ENCODE measurements at regions not wholly inside any gene's neighbourhood (a gene's known extent, or its start where the extent isn't known, plus 50 kb on each side); places are given as distances from the start of the nearest gene placed in this dataset.

DNA sequence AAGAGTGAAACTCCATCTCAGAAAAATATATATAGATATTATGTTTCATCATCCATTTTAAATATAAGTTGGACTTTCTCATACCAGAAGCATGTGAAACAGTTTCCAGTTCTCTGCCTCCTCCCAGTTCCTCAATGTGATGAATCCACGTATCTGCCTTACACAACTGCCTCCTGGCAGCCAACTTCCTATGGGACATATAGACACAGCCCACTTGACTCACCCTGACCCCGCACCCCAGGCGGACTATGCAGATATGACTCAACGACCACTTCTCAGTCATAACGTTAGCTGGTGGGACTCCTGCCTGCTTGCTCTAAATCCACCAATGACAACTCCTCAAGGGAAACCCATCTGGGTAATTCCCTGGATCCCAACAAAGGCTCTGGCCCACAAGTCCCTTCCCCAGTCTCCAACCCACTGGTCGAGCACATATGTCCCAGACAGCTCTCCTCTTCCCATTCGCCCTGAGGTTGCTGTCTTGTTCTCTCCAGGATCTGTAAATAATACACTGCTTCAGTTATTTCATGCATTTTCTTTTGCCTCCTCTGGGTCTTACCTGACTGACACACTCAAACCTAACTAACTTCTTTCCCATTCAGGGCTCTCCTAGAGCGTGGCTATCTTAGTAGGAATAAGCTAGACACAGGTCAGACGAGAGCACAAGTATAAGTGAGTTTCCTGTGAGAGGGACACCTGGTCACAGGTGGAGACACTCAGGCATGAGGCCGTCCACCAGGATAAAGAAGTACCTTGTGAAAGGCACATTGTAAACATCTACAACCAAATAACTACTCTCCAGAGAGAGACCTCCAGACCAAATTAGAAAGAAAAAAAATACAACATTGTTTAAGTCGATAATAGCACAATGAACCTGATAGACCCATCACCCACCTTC lies 548.5 kb downstream of the CD83 start:
- no peak for DNase-seq (ENCODE audit: low read depth)
- TF ChIP-seq, protein P1, sequence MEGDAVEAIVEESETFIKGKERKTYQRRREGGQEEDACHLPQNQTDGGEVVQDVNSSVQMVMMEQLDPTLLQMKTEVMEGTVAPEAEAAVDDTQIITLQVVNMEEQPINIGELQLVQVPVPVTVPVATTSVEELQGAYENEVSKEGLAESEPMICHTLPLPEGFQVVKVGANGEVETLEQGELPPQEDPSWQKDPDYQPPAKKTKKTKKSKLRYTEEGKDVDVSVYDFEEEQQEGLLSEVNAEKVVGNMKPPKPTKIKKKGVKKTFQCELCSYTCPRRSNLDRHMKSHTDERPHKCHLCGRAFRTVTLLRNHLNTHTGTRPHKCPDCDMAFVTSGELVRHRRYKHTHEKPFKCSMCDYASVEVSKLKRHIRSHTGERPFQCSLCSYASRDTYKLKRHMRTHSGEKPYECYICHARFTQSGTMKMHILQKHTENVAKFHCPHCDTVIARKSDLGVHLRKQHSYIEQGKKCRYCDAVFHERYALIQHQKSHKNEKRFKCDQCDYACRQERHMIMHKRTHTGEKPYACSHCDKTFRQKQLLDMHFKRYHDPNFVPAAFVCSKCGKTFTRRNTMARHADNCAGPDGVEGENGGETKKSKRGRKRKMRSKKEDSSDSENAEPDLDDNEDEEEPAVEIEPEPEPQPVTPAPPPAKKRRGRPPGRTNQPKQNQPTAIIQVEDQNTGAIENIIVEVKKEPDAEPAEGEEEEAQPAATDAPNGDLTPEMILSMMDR (conservative IDR thresholded peaks at IDR 0.05; ENCODE audit: low read depth, low read length): no peak
- no peak overlapping the region for H3K4me3 ChIP-seq (ENCODE audit: low read depth, low read length)

DNA sequence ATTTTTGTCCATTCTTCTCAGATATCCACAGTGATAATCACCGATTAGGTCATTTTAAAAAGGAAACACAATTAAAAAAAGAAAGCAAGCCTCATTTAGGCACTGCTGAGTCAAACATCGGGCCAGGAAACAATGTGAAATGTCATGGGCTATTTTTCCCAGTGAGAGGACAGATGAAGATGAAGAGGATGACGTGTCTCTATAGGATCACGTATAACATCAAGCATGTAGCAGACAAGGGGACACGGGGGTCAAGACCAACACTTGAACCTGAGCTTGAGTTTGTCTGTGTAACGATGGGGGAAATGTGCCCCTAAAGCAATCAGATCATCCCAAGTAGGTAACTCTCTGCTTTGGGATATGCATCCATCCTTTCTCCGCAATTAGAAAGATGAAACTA lies 553.2 kb downstream of the CD83 start:
- no peak overlapping the region for H3K4me3 ChIP-seq (ENCODE audit: low read depth, low read length)
- TF ChIP-seq, protein P1 (conservative IDR thresholded peaks at IDR 0.05; ENCODE audit: low read depth, low read length): no peak
- DNase-seq (ENCODE audit: low read depth): no peak

DNA sequence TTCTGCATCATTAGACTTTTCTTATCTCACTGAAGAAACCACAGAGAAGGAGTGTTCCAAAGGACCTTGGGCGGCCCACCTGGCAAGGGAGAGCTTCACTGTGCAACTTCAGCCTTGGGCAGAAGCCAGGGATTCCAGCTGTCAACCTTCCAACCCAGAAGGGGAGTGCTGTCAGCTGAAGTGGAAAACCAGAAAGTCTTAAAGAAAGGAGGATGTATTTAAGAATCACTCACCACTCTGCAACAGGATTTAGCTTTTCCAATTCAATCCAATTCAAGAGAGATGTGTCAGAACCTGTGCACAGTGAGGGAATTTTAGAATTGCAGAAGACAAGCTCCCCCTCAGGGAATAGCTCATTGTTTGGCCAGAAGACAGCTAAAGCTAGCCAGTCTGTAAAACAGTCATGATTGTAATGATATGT lies 553.7 kb downstream of the CD83 start:
- DNase-seq (ENCODE audit: low read depth): peak; percentile 10
- TF ChIP-seq, protein P1 (conservative IDR thresholded peaks at IDR 0.05; ENCODE audit: low read depth, low read length): no peak

DNA sequence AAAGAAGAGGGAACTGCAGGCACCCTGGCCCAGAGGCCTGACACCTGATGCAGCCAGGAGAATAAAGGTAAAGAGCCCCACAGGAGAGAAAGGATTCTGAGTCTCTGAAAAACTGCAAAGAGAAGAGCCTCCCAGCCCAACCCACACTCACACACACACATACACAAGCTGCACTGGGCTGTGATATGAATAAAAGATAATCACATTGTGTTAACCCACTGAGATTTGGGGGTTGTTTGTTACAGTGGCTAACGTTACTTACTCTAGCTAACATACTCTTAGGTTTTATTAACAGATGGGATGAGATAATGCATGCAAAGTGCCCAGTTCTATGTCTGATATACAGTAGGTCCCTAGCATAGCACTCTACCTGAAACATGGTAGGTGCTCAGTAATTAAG lies 554.4 kb downstream of the CD83 start:
- no peak for DNase-seq (ENCODE audit: low read depth)
- TF ChIP-seq, protein P1 (conservative IDR thresholded peaks at IDR 0.05; ENCODE audit: low read depth, low read length): no peak
- no peak overlapping the region for H3K4me3 ChIP-seq (ENCODE audit: low read depth, low read length)

More for the DNA sequence above, 553.7 kb downstream of the CD83 start:
- no peak overlapping the region for H3K4me3 ChIP-seq (ENCODE audit: low read depth, low read length)

DNA sequence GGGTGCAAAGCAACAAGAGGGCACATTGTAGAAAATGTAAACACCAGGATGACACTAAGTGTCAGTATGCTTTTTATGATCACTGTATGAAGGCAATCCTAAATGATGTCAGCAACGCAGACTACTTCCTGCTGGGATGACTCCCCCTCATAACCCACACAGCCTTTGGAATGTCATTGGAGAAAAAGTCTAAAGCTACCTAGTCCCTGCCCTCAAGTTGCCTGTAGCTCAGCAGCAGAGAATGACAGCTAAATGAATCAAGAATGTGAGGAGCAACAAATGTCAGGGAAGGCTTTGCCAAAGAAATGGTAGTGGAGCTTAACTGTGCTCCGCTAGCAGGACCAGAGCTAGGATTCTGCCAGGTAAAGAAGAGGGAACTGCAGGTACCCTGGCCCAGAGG lies 555.6 kb downstream of the CD83 start:
- H3K4me3 ChIP-seq (ENCODE audit: low read depth, low read length): no peak overlapping the region
- TF ChIP-seq, protein P1 (conservative IDR thresholded peaks at IDR 0.05; ENCODE audit: low read depth, low read length): no peak
- no peak for DNase-seq (ENCODE audit: low read depth)

DNA sequence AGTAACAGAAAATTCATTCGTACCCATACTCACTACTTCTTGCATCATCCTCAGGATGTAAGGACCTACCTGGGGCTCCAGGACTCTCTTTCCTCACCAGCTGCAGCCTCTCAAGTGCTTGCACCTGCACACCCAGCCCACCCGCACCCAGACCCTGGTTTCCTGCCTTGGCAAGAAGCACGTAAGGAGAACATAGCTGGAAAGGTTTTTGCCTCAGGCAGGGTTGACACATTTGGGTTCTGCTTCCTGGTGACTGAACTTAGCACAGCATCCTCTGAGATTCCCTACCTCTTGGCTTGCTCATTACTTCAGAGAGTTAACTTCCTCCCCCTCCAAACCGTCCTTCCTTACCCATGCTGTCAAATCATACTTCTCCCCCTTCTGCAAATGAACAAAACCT lies 556.9 kb downstream of the CD83 start:
- TF ChIP-seq, protein P1 (conservative IDR thresholded peaks at IDR 0.05; ENCODE audit: low read depth, low read length): no peak
- DNase-seq (ENCODE audit: low read depth): no peak
- no peak overlapping the region for H3K4me3 ChIP-seq (ENCODE audit: low read depth, low read length)

All from epithelial cell of proximal tubule (primary cell).